GM23338 (cell line): ENCODE measurements at regions not wholly inside any gene's neighbourhood (a gene's known extent, or its start where the extent isn't known, plus 50 kb on each side); places are given as distances from the start of the nearest gene placed in this dataset.

Experiments used
- ATAC-seq: fragments of 200-7000 bp; cut with Tn5 transposase; 3 replicates; pipeline ENCODE4 v1.9.1; 2020
- DNase-seq: peaks from one replicate; pipeline ENCODE4 v3.0.0-alpha.2; 2015; ENCODE audit warnings: low spot score
- H2AFZ ChIP-seq: fragments of 200-600 bp; sonication (generic); 2 replicates; pipeline ENCODE4 v1.8.0; 2016; ENCODE audit warnings: antibody characterized with exemption, mild to moderate bottlenecking, moderate library complexity
- H3F3A ChIP-seq: fragments of 200-600 bp; sonication (generic); replicated peaks from 2 replicates; pipeline ENCODE4 v1.8.0; 2017; ENCODE audit warnings: antibody characterized with exemption, mixed run types, low read depth
- H3K27ac ChIP-seq: fragments of 200-600 bp; sonication (generic); 2 replicates; pipeline ENCODE4 v1.6.1; 2016; ENCODE audit warnings: low read depth
- H3K27me3 ChIP-seq: fragments of 200-600 bp; sonication (generic); 2 replicates; pipeline ENCODE4 v1.8.0; 2016; ENCODE audit warnings: mild to moderate bottlenecking, mixed run types, moderate library complexity; ENCODE audit not compliant: insufficient read depth
- H3K36me3 ChIP-seq: fragments of 200-600 bp; sonication (generic); 2 replicates; pipeline ENCODE4 v1.8.0; 2016; ENCODE audit warnings: mild to moderate bottlenecking; ENCODE audit not compliant: insufficient read depth
- H3K4me1 ChIP-seq: fragments of 200-600 bp; sonication (generic); 2 replicates; pipeline ENCODE4 v1.8.0; 2016; ENCODE audit warnings: mild to moderate bottlenecking, moderate library complexity; ENCODE audit not compliant: insufficient read depth
- H3K4me2 ChIP-seq: fragments of 200-600 bp; sonication (generic); 2 replicates; pipeline ENCODE4 v1.7.1; 2017; ENCODE audit warnings: mixed run types
- H3K4me3 ChIP-seq: fragments of 200-600 bp; sonication (generic); 2 replicates; pipeline ENCODE4 v1.6.1; 2016; ENCODE audit warnings: mixed run types
- H3K79me2 ChIP-seq: fragments of 200-600 bp; sonication (generic); replicated peaks from 2 replicates; pipeline ENCODE4 v1.8.0; 2017; ENCODE audit warnings: mild to moderate bottlenecking; ENCODE audit not compliant: insufficient read depth
- H3K9me2 ChIP-seq: fragments of 200-600 bp; sonication (generic); 2 replicates; pipeline ENCODE4 v1.8.0; 2017; ENCODE audit not compliant: insufficient read depth
- H4K20me1 ChIP-seq: fragments of 200-600 bp; sonication (generic); replicated peaks from 2 replicates; pipeline ENCODE4 v1.8.0; 2017; ENCODE audit warnings: mild to moderate bottlenecking; ENCODE audit not compliant: insufficient read depth
- H3K27ac Mint-ChIP-seq: 2 replicates; pipeline ENCODE4 v1.8.0; 2020; ENCODE audit warnings: inconsistent platforms, mild to moderate bottlenecking, moderate library complexity, mixed read lengths
- H3K27me3 Mint-ChIP-seq: 3 replicates; pipeline ENCODE4 v1.8.0; 2022; ENCODE audit warnings: low read depth, mild to moderate bottlenecking, moderate library complexity, mixed read lengths, inconsistent platforms; ENCODE audit not compliant: insufficient read depth, poor library complexity
- H3K36me3 Mint-ChIP-seq: 3 replicates; pipeline ENCODE4 v1.8.0; 2021; ENCODE audit warnings: low read depth, mild to moderate bottlenecking, inconsistent platforms, moderate library complexity, mixed read lengths
- H3K4me1 Mint-ChIP-seq: 3 replicates; pipeline ENCODE4 v1.8.0; 2020; ENCODE audit warnings: mild to moderate bottlenecking, inconsistent platforms, mixed read lengths
- H3K4me3 Mint-ChIP-seq: 3 replicates; pipeline ENCODE4 v1.8.0; 2021; ENCODE audit warnings: moderate library complexity, mild to moderate bottlenecking, inconsistent platforms, mixed read lengths
- H3K9me3 Mint-ChIP-seq: 3 replicates; pipeline ENCODE4 v1.8.0; 2020; ENCODE audit warnings: moderate library complexity, mild to moderate bottlenecking, inconsistent platforms, mixed read lengths
- CREB1 ChIP-seq: fragments of 250-450 bp; sonication (Bioruptor Pico); IDR thresholded peaks from 2 replicates; pipeline ENCODE4 v1.5.0; 2020; ENCODE audit warnings: low read depth, mild to moderate bottlenecking, moderate library complexity
- EZH2 ChIP-seq: fragments of 200-600 bp; sonication (generic); IDR thresholded peaks from one replicate; pipeline ENCODE4 v1.8.0; 2017; ENCODE audit warnings: antibody characterized with exemption, mild to moderate bottlenecking, low read depth; ENCODE audit not compliant: unreplicated experiment
- EZH2phosphoT487 ChIP-seq: fragments of 200-600 bp; sonication (generic); IDR thresholded peaks from one replicate; pipeline ENCODE4 v1.8.1; 2018; ENCODE audit warnings: antibody characterized with exemption; ENCODE audit not compliant: unreplicated experiment
- NANOG ChIP-seq: IDR thresholded peaks from 2 replicates; pipeline ENCODE4 v1.6.1; 2016; ENCODE audit warnings: antibody characterized with exemption, borderline replicate concordance
- POLR2AphosphoS5 ChIP-seq: IDR thresholded peaks from 2 replicates; pipeline ENCODE4 v1.6.1; 2016; ENCODE audit warnings: antibody characterized with exemption, low read depth
- STAT1 ChIP-seq: IDR thresholded peaks from one replicate; pipeline ENCODE4 v1.6.1; 2016; ENCODE audit warnings: antibody characterized with exemption; ENCODE audit not compliant: unreplicated experiment
- ZNF114 ChIP-seq: fragments of 250-450 bp; sonication (Bioruptor Pico); IDR thresholded peaks from 2 replicates; pipeline ENCODE4 v1.5.0; 2020; ENCODE audit warnings: mild to moderate bottlenecking, moderate library complexity
- ZNF331 ChIP-seq: fragments of 250-450 bp; sonication (Bioruptor Pico); IDR thresholded peaks from 2 replicates; pipeline ENCODE4 v1.5.0; 2020; ENCODE audit warnings: low read depth, mild to moderate bottlenecking, moderate library complexity
- TF ChIP-seq, protein P1 (sequence below), 2 experiments: fragments of 200-600 bp in 1 of 2; sonication (generic) in 1 of 2; conservative IDR thresholded peaks; 2 replicates each; pipeline versions ENCODE4 v1.5.1 to v1.6.1; 2016 to 2017; ENCODE audit warnings: antibody characterized with exemption in 2 of 2, low read depth in 2 of 2, mild to moderate bottlenecking in 2 of 2, moderate library complexity in 1 of 2
- TF ChIP-seq, protein P2 (sequence below): IDR thresholded peaks from 2 replicates; pipeline ENCODE4 v1.6.1; 2016; ENCODE audit warnings: antibody characterized with exemption
- TF ChIP-seq, protein P3 (sequence below): IDR thresholded peaks from one replicate; pipeline ENCODE4 v1.6.1; 2018; ENCODE audit warnings: antibody characterized with exemption; ENCODE audit not compliant: unreplicated experiment

DNA sequence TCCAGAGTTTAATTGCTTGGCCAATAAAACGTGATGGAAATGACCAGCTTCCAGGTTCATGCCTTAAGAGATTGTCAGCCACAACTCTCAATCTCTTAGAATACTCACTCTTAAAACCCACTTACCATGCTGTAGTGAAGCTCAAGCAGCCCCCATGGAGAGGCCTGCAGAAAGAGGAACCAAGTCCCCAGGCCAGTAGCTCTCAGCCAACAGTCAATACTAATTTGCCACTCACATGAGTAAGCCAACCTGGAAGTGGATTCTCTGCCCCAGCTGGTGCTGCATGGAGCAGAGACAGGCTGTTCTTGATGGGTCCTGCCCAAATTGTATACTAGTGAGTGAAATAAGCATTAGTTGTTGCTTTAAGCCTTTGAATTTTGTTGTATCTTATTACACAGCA lies 155.9 kb downstream of the OXSM start:
- H3K27me3 Mint-ChIP-seq = peaks cover 6% of the 10 kb centered on the region
- no peak overlapping the region for H3K4me3 Mint-ChIP-seq
- no peak for DNase-seq
- Histone ChIP-seq H3K36me3 (no peaks in the 10 kb centered on the region), H4K20me1 (no peaks in the 10 kb centered on the region), H3F3A (no peaks in the 10 kb centered on the region), H3K4me3 (no peak overlapping the region), H3K4me2 (no peak overlapping the region), H3K9me2 (peaks cover 6% of the 10 kb centered on the region; the same call in 1 of the 2 replicates), H2AFZ (no peak overlapping the region), H3K27me3 (no peaks in the 10 kb centered on the region), H3K27ac (no peak overlapping the region), H3K79me2 (no peaks in the 10 kb centered on the region), H3K4me1 (no peaks in the 10 kb centered on the region)
- H3K27ac Mint-ChIP-seq = no peak overlapping the region
- TF ChIP-seq CREB1 (CRISPR knock-in tag) (no peak), ZNF331 (no peak), STAT1 (no peak), NANOG (no peak), ZNF114 (CRISPR knock-in tag) (no peak), EZH2phosphoT487 (no peak), EZH2 (no peak), POLR2AphosphoS5 (no peak)
- TF ChIP-seq, protein P1, sequence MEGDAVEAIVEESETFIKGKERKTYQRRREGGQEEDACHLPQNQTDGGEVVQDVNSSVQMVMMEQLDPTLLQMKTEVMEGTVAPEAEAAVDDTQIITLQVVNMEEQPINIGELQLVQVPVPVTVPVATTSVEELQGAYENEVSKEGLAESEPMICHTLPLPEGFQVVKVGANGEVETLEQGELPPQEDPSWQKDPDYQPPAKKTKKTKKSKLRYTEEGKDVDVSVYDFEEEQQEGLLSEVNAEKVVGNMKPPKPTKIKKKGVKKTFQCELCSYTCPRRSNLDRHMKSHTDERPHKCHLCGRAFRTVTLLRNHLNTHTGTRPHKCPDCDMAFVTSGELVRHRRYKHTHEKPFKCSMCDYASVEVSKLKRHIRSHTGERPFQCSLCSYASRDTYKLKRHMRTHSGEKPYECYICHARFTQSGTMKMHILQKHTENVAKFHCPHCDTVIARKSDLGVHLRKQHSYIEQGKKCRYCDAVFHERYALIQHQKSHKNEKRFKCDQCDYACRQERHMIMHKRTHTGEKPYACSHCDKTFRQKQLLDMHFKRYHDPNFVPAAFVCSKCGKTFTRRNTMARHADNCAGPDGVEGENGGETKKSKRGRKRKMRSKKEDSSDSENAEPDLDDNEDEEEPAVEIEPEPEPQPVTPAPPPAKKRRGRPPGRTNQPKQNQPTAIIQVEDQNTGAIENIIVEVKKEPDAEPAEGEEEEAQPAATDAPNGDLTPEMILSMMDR (conservative IDR thresholded peaks at IDR 0.05; ENCODE audit: low read depth in 2 of 2) = no peak
- TF ChIP-seq, protein P2, sequence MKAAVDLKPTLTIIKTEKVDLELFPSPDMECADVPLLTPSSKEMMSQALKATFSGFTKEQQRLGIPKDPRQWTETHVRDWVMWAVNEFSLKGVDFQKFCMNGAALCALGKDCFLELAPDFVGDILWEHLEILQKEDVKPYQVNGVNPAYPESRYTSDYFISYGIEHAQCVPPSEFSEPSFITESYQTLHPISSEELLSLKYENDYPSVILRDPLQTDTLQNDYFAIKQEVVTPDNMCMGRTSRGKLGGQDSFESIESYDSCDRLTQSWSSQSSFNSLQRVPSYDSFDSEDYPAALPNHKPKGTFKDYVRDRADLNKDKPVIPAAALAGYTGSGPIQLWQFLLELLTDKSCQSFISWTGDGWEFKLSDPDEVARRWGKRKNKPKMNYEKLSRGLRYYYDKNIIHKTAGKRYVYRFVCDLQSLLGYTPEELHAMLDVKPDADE = no peak
- TF ChIP-seq, protein P3, sequence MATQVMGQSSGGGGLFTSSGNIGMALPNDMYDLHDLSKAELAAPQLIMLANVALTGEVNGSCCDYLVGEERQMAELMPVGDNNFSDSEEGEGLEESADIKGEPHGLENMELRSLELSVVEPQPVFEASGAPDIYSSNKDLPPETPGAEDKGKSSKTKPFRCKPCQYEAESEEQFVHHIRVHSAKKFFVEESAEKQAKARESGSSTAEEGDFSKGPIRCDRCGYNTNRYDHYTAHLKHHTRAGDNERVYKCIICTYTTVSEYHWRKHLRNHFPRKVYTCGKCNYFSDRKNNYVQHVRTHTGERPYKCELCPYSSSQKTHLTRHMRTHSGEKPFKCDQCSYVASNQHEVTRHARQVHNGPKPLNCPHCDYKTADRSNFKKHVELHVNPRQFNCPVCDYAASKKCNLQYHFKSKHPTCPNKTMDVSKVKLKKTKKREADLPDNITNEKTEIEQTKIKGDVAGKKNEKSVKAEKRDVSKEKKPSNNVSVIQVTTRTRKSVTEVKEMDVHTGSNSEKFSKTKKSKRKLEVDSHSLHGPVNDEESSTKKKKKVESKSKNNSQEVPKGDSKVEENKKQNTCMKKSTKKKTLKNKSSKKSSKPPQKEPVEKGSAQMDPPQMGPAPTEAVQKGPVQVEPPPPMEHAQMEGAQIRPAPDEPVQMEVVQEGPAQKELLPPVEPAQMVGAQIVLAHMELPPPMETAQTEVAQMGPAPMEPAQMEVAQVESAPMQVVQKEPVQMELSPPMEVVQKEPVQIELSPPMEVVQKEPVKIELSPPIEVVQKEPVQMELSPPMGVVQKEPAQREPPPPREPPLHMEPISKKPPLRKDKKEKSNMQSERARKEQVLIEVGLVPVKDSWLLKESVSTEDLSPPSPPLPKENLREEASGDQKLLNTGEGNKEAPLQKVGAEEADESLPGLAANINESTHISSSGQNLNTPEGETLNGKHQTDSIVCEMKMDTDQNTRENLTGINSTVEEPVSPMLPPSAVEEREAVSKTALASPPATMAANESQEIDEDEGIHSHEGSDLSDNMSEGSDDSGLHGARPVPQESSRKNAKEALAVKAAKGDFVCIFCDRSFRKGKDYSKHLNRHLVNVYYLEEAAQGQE = no peak
- no peak for ATAC-seq
- H3K36me3 Mint-ChIP-seq = no peaks in the 10 kb centered on the region
- H3K4me1 Mint-ChIP-seq = no peaks in the 10 kb centered on the region
- H3K9me3 Mint-ChIP-seq = 0 out of 3 replicates have a peak, but pooled peaks cover 3% of the 10 kb centered on the region
